HCT116 (cell line): ENCODE measurements at regions not wholly inside any gene's neighbourhood (a gene's known extent, or its start where the extent isn't known, plus 50 kb on each side); places are given as distances from the start of the nearest gene placed in this dataset.

Experiments used
- ATAC-seq: fragments of 200-7000 bp; cut with Tn5 transposase; 2 replicates; pipeline ENCODE4 v1.9.1; 2020; ENCODE audit warnings: mild to moderate bottlenecking, moderate library complexity
- BruUV-seq: library from RNA; stranded (reverse); fragments of 400-500 nt; replicated peaks from 2 replicates; lab custom pipeline; 2021; lab: Mats Ljungman, UMichigan
- CTCF ChIA-PET: fragments of 300-600 bp; sonication (Branson Sonifier 250); formaldehyde crosslinking; loops from one replicate; lab custom pipeline; 2021; ENCODE audit warnings: antibody characterized with exemption; lab: Charles Lee
- POLR2A ChIA-PET: fragments of 300-600, 350-600 bp; sonication (Branson Sonifier 250); formaldehyde crosslinking; loops from one replicate; lab custom pipeline; 2021; ENCODE audit warnings: antibody characterized with exemption; lab: Charles Lee
- RAD21 ChIA-PET, 2 experiments: fragments of 300-600 bp; sonication (Branson Sonifier 250); formaldehyde crosslinking; loops; one replicate each; lab custom pipeline; 2023; ENCODE audit warnings: low total read pairs in 2 of 2; ENCODE audit not compliant: uncharacterized antibody in 2 of 2, unreplicated experiment in 2 of 2, low non-redundant PET in 1 of 2; lab: Charles Lee
- DNase-seq: peaks from one replicate; pipeline ENCODE4 v3.0.0-alpha.2; 2010; ENCODE audit warnings: low read depth, low spot score
- H2AFZ ChIP-seq: fragments of 200-600 bp; shearing (Covaris generic), sonication (generic); 2 replicates; pipeline ENCODE4 v1.6.1; 2017; ENCODE audit warnings: low read depth, mixed run types, mixed read lengths, antibody characterized with exemption, low read length; ENCODE audit not compliant: poor library complexity, severe bottlenecking
- H3K27ac ChIP-seq: 2 replicates; pipeline ENCODE4 v1.5.1; 2012; ENCODE audit warnings: low read depth, low read length
- H3K27me3 ChIP-seq: fragments of 200-600 bp; sonication (generic); 2 replicates; pipeline ENCODE4 v1.6.1; 2016; ENCODE audit warnings: mixed run types, low read length, mixed read lengths; ENCODE audit not compliant: insufficient read depth
- H3K36me3 ChIP-seq, 2 experiments: fragments of 200-500 bp in 1 of 2; fragments of 200-600 bp in 1 of 2; sonication (Bioruptor generic) in 1 of 2; sonication (generic) in 1 of 2; 2 replicates each; pipeline versions ENCODE4 v1.5.1 to v1.6.1; 2014 to 2016; ENCODE audit warnings: low read length in 2 of 2, inconsistent platforms in 1 of 2, mixed read lengths in 1 of 2, mixed run types in 1 of 2; ENCODE audit not compliant: insufficient read depth in 2 of 2, control insufficient read depth in 1 of 2
- H3K4me1 ChIP-seq, 2 experiments: fragments of 200-600 bp in 1 of 2; sonication (generic) in 1 of 2; 2 replicates each; pipeline versions ENCODE4 v1.5.1 to v1.6.1; 2012 to 2017; ENCODE audit warnings: low read length in 2 of 2, inconsistent platforms in 1 of 2, mild to moderate bottlenecking in 1 of 2, mixed read lengths in 1 of 2, mixed run types in 1 of 2, moderate library complexity in 1 of 2; ENCODE audit not compliant: insufficient read depth in 2 of 2, control insufficient read depth in 1 of 2
- H3K4me2 ChIP-seq: fragments of 200-600 bp; sonication (generic); 2 replicates; pipeline ENCODE4 v1.6.1; 2017; ENCODE audit warnings: mixed run types, low read length, mixed read lengths
- H3K4me3 ChIP-seq, 2 experiments: fragments of 200-600 bp in 1 of 2; sonication (generic) in 1 of 2; replicated peaks in 1 of 2; 2 replicates each; pipeline ENCODE4 v1.5.1; 2011 to 2016; ENCODE audit warnings: low read length in 2 of 2, control low read depth in 1 of 2, low read depth in 1 of 2, mild to moderate bottlenecking in 1 of 2, mixed read lengths in 1 of 2, mixed run types in 1 of 2
- H3K79me2 ChIP-seq: fragments of 200-600 bp; sonication (generic); 2 replicates; pipeline ENCODE4 v1.6.1; 2017; ENCODE audit warnings: mild to moderate bottlenecking, mixed run types, low read length, moderate library complexity, mixed read lengths; ENCODE audit not compliant: insufficient read depth
- H3K9ac ChIP-seq: fragments of 200-600 bp; sonication (generic); 2 replicates; pipeline ENCODE4 v1.6.1; 2016; ENCODE audit warnings: low read length, mixed read lengths
- H3K9me2 ChIP-seq: fragments of 200-600 bp; sonication (generic), shearing (Covaris generic); 2 replicates; pipeline ENCODE4 v1.6.1; 2017; ENCODE audit warnings: mixed run types, mild to moderate bottlenecking, moderate library complexity; ENCODE audit not compliant: insufficient read depth
- H3K9me3 ChIP-seq, 2 experiments: fragments of 200-500 bp in 1 of 2; fragments of 200-600 bp in 1 of 2; sonication (Bioruptor generic) in 1 of 2; sonication (generic) in 1 of 2; 2 replicates each; pipeline ENCODE4 v1.6.1; 2014 to 2017; ENCODE audit warnings: low read length in 2 of 2, mixed read lengths in 2 of 2, inconsistent platforms in 1 of 2, low read depth in 1 of 2, mild to moderate bottlenecking in 1 of 2, mixed run types in 1 of 2, moderate library complexity in 1 of 2; ENCODE audit not compliant: control insufficient read depth in 1 of 2, insufficient read depth in 1 of 2
- H4K20me1 ChIP-seq: fragments of 200-600 bp; sonication (generic), shearing (Covaris generic); 2 replicates; pipeline ENCODE4 v1.6.1; 2017; ENCODE audit warnings: mixed run types, mild to moderate bottlenecking, moderate library complexity; ENCODE audit not compliant: insufficient read depth
- ATF3 ChIP-seq: IDR thresholded peaks from 2 replicates; pipeline ENCODE4 v1.6.1; 2012
- CEBPB ChIP-seq: IDR thresholded peaks from 2 replicates; pipeline ENCODE4 v1.6.1; 2012; ENCODE audit warnings: low read depth
- CTCF ChIP-seq, 3 experiments: fragments of 200-600 bp in 1 of 3; sonication (generic) in 1 of 3; IDR thresholded peaks in 2 of 3; conservative IDR thresholded peaks in 1 of 3; 2 replicates each; pipeline ENCODE4 v1.5.1; 2012 to 2017; ENCODE audit warnings: low read depth in 2 of 3, low read length in 2 of 3, antibody characterized with exemption in 1 of 3, borderline replicate concordance in 1 of 3, control low read depth in 1 of 3, mild to moderate bottlenecking in 1 of 3, mixed read lengths in 1 of 3, mixed run types in 1 of 3, moderate library complexity in 1 of 3; ENCODE audit not compliant: insufficient read depth in 1 of 3
- EGR1 ChIP-seq: IDR thresholded peaks from 2 replicates; pipeline ENCODE4 v1.6.1; 2012; ENCODE audit warnings: low read depth
- EZH2 ChIP-seq: fragments of 200-600 bp; sonication (generic); IDR thresholded peaks from 2 replicates; pipeline ENCODE4 v1.6.1; 2017; ENCODE audit warnings: antibody characterized with exemption, mixed run types
- MAX ChIP-seq: IDR thresholded peaks from 2 replicates; pipeline ENCODE4 v1.6.1; 2012
- POLR2AphosphoS5 ChIP-seq: IDR thresholded peaks from 2 replicates; pipeline ENCODE4 v1.6.1; 2011; ENCODE audit warnings: mild to moderate bottlenecking, low read depth, low read length, moderate library complexity
- RAD21 ChIP-seq: IDR thresholded peaks from 2 replicates; pipeline ENCODE4 v1.6.1; 2012; ENCODE audit warnings: low read depth, mild to moderate bottlenecking
- SIN3A ChIP-seq: IDR thresholded peaks from 2 replicates; pipeline ENCODE4 v1.6.1; 2012; ENCODE audit warnings: low read depth
- SP1 ChIP-seq: IDR thresholded peaks from 2 replicates; pipeline ENCODE4 v1.6.1; 2012; ENCODE audit warnings: low read depth
- SRF ChIP-seq: IDR thresholded peaks from 2 replicates; pipeline ENCODE4 v1.6.1; 2012; ENCODE audit warnings: low read depth
- TCF7L2 ChIP-seq: IDR thresholded peaks from 2 replicates; pipeline ENCODE4 v1.7.0; 2011; ENCODE audit warnings: borderline replicate concordance, inconsistent platforms; ENCODE audit not compliant: insufficient read depth, insufficient read length; ENCODE audit errors: extremely low read depth
- YY1 ChIP-seq: IDR thresholded peaks from 2 replicates; pipeline ENCODE4 v1.6.1; 2011; ENCODE audit warnings: low read length, low read depth, moderate library complexity, mild to moderate bottlenecking; ENCODE audit not compliant: insufficient replicate concordance; ENCODE audit errors: extremely low read depth
- ZNF274 ChIP-seq: fragments of 200-500 bp; sonication (Bioruptor generic); IDR thresholded peaks from 2 replicates; pipeline ENCODE4 v1.6.1; 2014; ENCODE audit warnings: mild to moderate bottlenecking, low read depth, low read length, inconsistent platforms
- intact Hi-C: fragments of 100-400 bp; cut with micrococcal nuclease; formaldehyde crosslinking; loops from 2 replicates; pipeline ENCODE4 v1.10.0; 2022
- TF ChIP-seq, protein P1 (sequence below): IDR thresholded peaks from 2 replicates; pipeline ENCODE4 v1.6.1; 2011; ENCODE audit warnings: mild to moderate bottlenecking, low read length, moderate library complexity; ENCODE audit not compliant: insufficient replicate concordance; ENCODE audit errors: extremely low read depth

DNA sequence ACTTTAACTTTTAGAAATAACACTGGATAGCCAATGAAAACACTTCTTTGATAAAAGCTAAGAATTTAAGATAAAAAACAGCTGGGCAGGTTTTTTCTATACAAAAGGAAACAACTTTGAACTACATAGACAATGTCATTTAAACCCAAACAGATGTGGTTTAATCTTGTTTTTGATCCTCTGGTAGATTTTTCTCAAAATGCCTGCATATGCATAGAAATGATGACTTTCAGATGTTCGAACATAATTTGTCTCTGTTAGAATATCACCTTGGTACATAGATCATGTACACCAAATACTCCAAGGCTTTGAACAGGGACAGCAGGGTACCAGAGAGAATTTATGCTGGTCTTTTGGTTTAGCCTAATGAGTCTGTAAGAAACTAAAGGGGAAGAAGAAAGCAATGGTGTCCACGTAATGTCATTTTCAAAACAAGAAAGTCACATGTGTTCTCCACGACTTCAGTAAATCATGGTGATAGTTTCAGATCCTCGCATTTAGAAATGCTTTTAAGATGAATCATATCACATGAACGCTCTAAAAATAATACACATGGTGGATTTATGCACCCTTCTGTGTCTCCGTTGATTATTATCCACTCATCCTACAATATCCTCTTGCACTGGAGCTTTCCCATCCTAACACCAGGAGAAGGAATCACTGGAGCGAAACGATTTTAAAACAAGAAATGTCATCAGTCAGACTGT, 160.1 kb upstream of the PDZRN3 start:
- RAD21 ChIA-PET = no interaction called here
- BruUV-seq = no TSS peak
- H3K27me3 ChIP-seq = no peaks in the 10 kb centered on the region

GRCh38 chr3:73783811-73784210, 159.1 kb upstream of the PDZRN3 start:
- Histone ChIP-seq H3K27me3 (no peaks in the 10 kb centered on the region), H4K20me1 (no peaks in the 10 kb centered on the region), H3K9me3 (peaks cover 0 to 5% of the 10 kb centered on the region in 2 experiments; a peak in 1 of 4 replicates), H3K4me2 (no peak overlapping the region), H3K27ac (no peak overlapping the region), H3K79me2 (no peaks in the 10 kb centered on the region), H3K4me3 (no peak overlapping the region), H3K4me1 (no peaks in the 10 kb centered on the region), H3K36me3 (no peaks in the 10 kb centered on the region), H2AFZ (no peak overlapping the region), H3K9me2 (no peaks in the 10 kb centered on the region), H3K9ac (no peak overlapping the region)
- POLR2A ChIA-PET = no interaction called here
- BruUV-seq = no TSS peak
- DNase-seq (no peak), ATAC-seq (no peak)
- intact Hi-C loops = no loop called here
- RAD21 ChIA-PET = no interaction called here
- CTCF ChIA-PET = no interaction called here
- TF ChIP-seq CEBPB (no peak), SIN3A (no peak), EZH2 (no peak), CTCF (IDR thresholded peaks at IDR 0.05 in 2 of 3, conservative IDR thresholded peaks at IDR 0.05 in 1 of 3; ENCODE audit: borderline replicate concordance in 1 of 3, insufficient read depth in 1 of 3, low read depth in 2 of 3, low read length in 2 of 3) (no peak), TCF7L2 (no peak), SP1 (no peak), EGR1 (no peak), ZNF274 (no peak), YY1 (no peak), RAD21 (no peak), POLR2AphosphoS5 (no peak), SRF (no peak), ATF3 (no peak)
- TF ChIP-seq, protein P1, sequence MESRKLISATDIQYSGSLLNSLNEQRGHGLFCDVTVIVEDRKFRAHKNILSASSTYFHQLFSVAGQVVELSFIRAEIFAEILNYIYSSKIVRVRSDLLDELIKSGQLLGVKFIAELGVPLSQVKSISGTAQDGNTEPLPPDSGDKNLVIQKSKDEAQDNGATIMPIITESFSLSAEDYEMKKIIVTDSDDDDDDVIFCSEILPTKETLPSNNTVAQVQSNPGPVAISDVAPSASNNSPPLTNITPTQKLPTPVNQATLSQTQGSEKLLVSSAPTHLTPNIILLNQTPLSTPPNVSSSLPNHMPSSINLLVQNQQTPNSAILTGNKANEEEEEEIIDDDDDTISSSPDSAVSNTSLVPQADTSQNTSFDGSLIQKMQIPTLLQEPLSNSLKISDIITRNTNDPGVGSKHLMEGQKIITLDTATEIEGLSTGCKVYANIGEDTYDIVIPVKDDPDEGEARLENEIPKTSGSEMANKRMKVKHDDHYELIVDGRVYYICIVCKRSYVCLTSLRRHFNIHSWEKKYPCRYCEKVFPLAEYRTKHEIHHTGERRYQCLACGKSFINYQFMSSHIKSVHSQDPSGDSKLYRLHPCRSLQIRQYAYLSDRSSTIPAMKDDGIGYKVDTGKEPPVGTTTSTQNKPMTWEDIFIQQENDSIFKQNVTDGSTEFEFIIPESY = no peak

More for the DNA sequence above, 160.1 kb upstream of the PDZRN3 start:
- no peak for TF ChIP-seq MAX
- Histone ChIP-seq H3K79me2 (no peaks in the 10 kb centered on the region), H3K4me2 (no peak overlapping the region), H3K9me3 (peaks cover 0 to 10% of the 10 kb centered on the region in 2 experiments; a peak in 1 of 4 replicates), H3K4me3 (no peak overlapping the region), H3K36me3 (no peaks in the 10 kb centered on the region), H2AFZ (no peak overlapping the region), H3K4me1 (no peaks in the 10 kb centered on the region), H3K9me2 (no peaks in the 10 kb centered on the region), H4K20me1 (no peaks in the 10 kb centered on the region), H3K27ac (no peak overlapping the region), H3K9ac (no peak overlapping the region)
- POLR2A ChIA-PET = no interaction called here
- intact Hi-C loops = no loop called here
- no peak for DNase-seq
- ATAC-seq = no peak
- CTCF ChIA-PET = no interaction called here
